Retinal pigment epithelial cell (primary cell): ENCODE measurements at regions not wholly inside any gene's neighbourhood (a gene's known extent, or its start where the extent isn't known, plus 50 kb on each side); places are given as distances from the start of the nearest gene placed in this dataset.

ENCODE experiments used
- DNase-seq: peaks from one replicate; pipeline ENCODE4 v3.0.0-alpha.2; 2010; ENCODE audit warnings: low read depth
- H3K4me3 ChIP-seq: 2 replicates; pipeline ENCODE4 v1.5.1; 2011; ENCODE audit warnings: mild to moderate bottlenecking, low read length, control low read depth, moderate library complexity
- TF ChIP-seq, protein P1 (sequence below): conservative IDR thresholded peaks from 2 replicates; pipeline ENCODE4 v1.5.1; 2011; ENCODE audit warnings: low read depth, low read length, control low read depth, inconsistent platforms

DNA sequence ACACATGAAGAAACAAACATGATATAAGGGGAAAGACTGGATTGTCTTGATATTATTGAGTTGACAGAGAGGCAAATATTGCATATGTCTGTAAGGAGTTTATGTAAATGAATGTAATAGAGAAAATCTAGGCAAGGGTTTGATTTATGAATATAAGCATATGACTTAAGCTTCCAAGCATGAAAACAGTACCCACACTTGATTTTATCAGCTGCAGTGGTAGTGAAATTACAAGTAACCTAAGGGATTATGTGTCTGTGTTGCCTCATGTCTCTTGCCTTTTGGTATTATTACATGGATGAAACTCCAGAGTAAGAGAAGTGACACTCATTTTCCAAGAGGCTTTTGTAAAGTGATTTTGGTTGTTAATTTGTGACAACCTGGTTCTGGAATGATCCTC is 1678.9 kb downstream of the KCNT2 start:
- H3K4me3 ChIP-seq: no peak overlapping the region
- DNase-seq: no peak
- TF ChIP-seq, protein P1, sequence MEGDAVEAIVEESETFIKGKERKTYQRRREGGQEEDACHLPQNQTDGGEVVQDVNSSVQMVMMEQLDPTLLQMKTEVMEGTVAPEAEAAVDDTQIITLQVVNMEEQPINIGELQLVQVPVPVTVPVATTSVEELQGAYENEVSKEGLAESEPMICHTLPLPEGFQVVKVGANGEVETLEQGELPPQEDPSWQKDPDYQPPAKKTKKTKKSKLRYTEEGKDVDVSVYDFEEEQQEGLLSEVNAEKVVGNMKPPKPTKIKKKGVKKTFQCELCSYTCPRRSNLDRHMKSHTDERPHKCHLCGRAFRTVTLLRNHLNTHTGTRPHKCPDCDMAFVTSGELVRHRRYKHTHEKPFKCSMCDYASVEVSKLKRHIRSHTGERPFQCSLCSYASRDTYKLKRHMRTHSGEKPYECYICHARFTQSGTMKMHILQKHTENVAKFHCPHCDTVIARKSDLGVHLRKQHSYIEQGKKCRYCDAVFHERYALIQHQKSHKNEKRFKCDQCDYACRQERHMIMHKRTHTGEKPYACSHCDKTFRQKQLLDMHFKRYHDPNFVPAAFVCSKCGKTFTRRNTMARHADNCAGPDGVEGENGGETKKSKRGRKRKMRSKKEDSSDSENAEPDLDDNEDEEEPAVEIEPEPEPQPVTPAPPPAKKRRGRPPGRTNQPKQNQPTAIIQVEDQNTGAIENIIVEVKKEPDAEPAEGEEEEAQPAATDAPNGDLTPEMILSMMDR: no peak

DNA sequence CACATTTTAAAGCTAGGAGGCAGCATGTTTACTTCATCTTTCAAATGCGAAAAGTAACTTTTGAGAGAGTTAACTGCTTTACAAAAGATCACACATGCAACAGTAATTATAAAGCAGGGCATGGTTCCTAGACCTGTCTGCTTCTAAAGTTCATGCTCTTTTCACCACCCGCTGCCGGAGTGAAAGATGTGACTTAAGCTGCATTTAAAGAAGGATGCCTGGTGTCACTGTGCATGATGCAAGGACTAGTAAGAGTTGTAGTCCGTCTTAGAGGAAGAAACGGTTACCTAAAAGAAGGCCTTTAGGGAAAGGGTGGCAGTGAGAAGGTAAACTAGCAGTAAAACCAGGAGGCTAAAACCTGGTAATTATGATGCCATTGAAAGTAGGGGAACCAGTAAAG is 1689.1 kb downstream of the KCNT2 start:
- TF ChIP-seq, protein P1: no peak
- DNase-seq: no peak
- H3K4me3 ChIP-seq: no peak overlapping the region

DNA sequence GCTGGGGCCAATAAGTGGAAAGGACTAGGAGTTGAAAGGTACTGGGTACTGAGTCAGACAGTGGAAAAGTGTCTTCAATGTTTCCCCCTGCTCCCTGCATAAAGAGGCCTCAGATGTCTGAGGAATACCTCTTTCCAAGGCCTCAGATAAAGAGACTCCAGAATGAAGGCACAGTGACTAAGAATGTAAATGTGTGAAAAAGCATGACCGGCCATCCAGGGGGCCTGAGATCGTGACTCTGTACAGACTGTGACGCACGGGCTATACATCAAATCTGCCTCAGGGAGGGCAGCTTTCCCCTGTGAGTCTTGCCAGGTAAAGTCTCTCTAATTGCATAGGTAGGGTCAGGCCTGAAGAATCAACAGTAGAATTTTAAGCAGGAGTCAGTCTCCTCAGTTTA is 1690.5 kb downstream of the KCNT2 start:
- no peak overlapping the region for H3K4me3 ChIP-seq
- TF ChIP-seq, protein P1: no peak
- DNase-seq: no peak

DNA sequence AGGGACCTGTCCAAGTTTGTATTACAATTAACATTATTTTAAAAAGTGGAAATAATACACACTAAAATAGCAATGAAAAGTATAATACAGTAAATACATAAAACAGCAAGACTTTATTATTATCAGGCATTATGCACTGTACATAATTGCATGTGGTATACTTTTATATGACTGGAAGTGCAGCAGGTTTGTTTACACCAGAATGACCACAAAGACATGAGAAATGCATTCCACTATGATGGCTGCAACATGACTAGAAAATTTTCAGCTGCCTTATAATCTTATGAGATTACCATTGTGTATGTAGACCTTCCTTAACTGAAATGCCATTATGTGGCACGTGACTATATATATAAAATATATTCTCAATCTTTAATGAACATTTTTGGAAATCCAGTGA is 1699.6 kb downstream of the KCNT2 start:
- H3K4me3 ChIP-seq: no peak overlapping the region
- TF ChIP-seq, protein P1: no peak
- DNase-seq: no peak

DNA sequence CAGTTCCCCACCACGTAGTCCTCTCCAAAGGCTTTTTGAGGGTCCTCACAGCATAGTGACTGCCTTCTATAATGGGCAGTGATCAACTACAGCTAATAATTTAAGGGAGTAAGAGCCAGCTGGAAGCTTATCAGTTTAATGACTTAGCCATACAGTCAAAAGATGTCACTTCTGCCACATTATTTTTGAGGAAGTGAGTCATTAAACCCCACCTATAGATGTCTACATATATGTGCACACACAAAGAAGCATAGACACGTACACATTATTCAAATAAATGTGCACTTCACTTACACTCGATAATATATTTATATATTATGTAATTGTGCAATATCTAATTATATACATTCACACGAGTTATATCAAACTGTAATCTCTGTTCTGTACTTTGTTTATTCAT is 1704.7 kb downstream of the KCNT2 start:
- no peak for DNase-seq
- TF ChIP-seq, protein P1: no peak
- H3K4me3 ChIP-seq: no peak overlapping the region

DNA sequence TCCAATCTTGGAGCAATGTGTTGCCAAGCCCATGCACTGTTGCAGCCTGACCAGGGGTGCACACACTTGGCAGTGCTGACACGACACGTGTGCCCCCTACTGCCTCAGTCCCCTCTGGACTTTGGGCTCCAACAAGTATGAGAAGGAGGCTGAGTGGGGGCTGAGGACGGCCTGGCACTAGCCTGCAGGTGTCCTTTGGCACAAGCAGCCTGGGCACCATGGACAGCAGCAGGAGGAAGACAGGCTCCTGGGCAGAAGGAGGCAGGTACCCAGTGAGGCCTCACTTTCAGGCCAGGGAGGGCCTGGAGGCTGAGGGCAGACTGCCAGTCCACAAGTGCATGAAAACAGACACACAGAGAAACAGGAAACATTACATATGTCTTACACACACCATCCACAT is 1702.9 kb upstream of the B3GALT2 start:
- TF ChIP-seq, protein P1: no peak
- DNase-seq: no peak
- no peak overlapping the region for H3K4me3 ChIP-seq

DNA sequence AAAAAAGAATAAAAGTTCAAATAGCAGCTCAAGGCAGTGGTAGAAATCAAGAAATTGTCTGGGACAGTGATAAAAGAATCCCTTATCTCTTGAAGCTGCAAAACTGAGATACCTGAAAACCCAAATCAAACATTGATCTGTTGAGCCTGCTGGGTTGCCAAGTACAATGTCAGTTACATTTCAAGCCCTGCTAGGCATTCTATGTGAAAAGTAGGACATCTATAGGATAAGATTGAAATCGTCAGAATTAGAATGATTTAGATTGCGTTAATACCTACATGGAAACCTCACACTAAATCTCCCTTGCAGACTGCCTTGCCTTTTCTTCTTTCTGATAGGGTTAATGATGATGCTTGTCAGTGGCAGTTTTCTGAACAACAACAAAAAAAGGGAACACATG is 1684.4 kb upstream of the B3GALT2 start:
- TF ChIP-seq, protein P1: no peak
- no peak for DNase-seq
- no peak overlapping the region for H3K4me3 ChIP-seq
